ENCODE measurements at regions not wholly inside any gene's neighbourhood (a gene's known extent, or its start where the extent isn't known, plus 50 kb on each side); places are given as distances from the start of the nearest gene placed in this dataset.
A peak's percentile ranks its signal among the peaks of the same experiment; 100 is the strongest.

GRCh38 chr11:111172321-111172862, 73.1 kb upstream of the POU2AF2 start:
- DNase-seq (ENCODE audit: extremely low spot score, unreplicated experiment), result no peak
- Mint-ChIP-seq H3K27ac (peak overlapping the region; percentile 12), H3K4me3 (no peak overlapping the region), H3K4me1 (ENCODE audit: unreplicated experiment) (no peaks in the 10 kb centered on the region), H3K9me3 (no peaks in the 10 kb centered on the region), H3K36me3 (no peaks in the 10 kb centered on the region), H3K27me3 (no peaks in the 10 kb centered on the region)
- TF ChIP-seq, protein P1, sequence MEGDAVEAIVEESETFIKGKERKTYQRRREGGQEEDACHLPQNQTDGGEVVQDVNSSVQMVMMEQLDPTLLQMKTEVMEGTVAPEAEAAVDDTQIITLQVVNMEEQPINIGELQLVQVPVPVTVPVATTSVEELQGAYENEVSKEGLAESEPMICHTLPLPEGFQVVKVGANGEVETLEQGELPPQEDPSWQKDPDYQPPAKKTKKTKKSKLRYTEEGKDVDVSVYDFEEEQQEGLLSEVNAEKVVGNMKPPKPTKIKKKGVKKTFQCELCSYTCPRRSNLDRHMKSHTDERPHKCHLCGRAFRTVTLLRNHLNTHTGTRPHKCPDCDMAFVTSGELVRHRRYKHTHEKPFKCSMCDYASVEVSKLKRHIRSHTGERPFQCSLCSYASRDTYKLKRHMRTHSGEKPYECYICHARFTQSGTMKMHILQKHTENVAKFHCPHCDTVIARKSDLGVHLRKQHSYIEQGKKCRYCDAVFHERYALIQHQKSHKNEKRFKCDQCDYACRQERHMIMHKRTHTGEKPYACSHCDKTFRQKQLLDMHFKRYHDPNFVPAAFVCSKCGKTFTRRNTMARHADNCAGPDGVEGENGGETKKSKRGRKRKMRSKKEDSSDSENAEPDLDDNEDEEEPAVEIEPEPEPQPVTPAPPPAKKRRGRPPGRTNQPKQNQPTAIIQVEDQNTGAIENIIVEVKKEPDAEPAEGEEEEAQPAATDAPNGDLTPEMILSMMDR (conservative IDR thresholded peaks at IDR 0.05), result no peak

DNA sequence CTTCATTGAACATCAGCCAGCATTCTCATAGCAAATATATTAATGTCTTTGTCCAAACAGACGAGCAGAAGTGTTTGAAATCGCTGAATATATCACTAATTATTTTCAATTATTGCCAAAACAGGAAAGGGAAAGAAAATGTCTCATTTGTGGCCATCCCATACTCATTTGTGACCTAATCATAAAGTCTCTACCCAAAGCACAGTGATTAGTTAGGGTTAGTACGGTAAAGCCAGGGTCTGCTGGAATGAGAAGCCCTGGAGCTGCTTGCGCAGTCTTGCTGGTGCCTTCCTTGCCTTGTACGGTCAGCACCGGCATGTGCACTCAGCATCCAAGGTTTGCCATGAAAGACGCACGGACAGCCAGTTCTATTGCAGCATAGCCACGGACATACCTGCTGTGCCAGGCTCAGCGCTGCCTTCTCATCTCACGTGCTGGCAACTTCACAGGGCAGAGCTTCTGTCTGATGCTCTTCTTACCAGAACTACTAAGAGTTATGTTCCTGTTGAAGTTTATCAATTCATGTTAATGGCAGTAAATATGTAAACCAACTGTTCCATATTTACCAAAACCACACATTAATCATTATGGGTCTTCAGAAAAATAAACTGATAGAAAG, 74.7 kb upstream of the POU2AF2 start:
- TF ChIP-seq, protein P1 (conservative IDR thresholded peaks at IDR 0.05), result no peak
- Mint-ChIP-seq H3K27me3 (no peaks in the 10 kb centered on the region), H3K4me3 (no peak overlapping the region), H3K4me1 (ENCODE audit: unreplicated experiment) (no peaks in the 10 kb centered on the region), H3K36me3 (no peaks in the 10 kb centered on the region), H3K9me3 (no peaks in the 10 kb centered on the region), H3K27ac (no peak overlapping the region)
- DNase-seq (ENCODE audit: extremely low spot score, unreplicated experiment), result no peak

DNA sequence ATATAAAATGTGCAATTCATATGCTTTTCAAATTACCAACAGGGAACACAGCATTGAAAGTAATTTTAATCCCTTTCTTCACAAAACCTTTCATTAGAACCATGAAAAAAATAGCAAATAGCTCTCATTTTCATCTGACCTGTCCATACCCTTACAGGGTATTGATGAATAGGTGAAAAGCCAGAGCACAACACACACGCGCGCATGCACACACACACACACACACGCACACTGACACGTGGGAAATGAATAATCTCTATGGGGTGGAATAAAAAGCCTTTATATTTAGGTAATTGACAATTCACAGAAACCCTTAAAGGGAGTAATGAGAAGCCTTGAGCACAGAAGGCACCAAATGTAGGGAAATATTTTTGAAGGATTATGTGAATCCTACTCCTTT, 76.2 kb upstream of the POU2AF2 start:
- TF ChIP-seq, protein P1 (conservative IDR thresholded peaks at IDR 0.05), result no peak
- no peak for DNase-seq (ENCODE audit: extremely low spot score, unreplicated experiment)
- Mint-ChIP-seq H3K36me3 (no peaks in the 10 kb centered on the region), H3K27ac (no peak overlapping the region), H3K4me3 (no peak overlapping the region), H3K4me1 (ENCODE audit: unreplicated experiment) (no peaks in the 10 kb centered on the region), H3K9me3 (no peaks in the 10 kb centered on the region), H3K27me3 (no peaks in the 10 kb centered on the region)

DNA sequence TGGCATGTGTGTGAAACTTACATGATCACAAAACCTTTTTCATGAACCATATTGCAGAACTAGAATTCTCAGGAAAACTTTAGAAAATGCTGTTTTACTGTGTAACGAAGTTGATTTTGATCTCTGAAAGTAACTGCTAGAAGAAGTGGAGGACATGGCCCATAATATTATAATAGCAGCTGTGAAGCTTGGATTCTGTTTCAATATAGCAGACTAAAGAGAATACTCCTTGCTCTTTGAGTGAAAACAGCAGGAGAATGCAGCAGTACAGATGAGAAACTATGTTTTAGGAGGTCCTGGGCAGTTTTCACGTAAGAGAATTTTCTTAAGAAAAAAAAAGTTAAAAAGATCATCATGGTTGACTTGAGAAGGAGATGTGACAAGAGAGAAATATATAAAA, 76.7 kb upstream of the POU2AF2 start:
- no peaks in the 10 kb centered on the region for H3K36me3 Mint-ChIP-seq

GRCh38 chr11:111167666-111168065, 77.9 kb upstream of the POU2AF2 start:
- DNase-seq (ENCODE audit: extremely low spot score, unreplicated experiment), result no peak
- TF ChIP-seq, protein P1 (conservative IDR thresholded peaks at IDR 0.05), result no peak
- Mint-ChIP-seq H3K4me1 (ENCODE audit: unreplicated experiment) (no peaks in the 10 kb centered on the region), H3K4me3 (no peak overlapping the region), H3K9me3 (no peaks in the 10 kb centered on the region), H3K27me3 (no peaks in the 10 kb centered on the region), H3K36me3 (no peaks in the 10 kb centered on the region), H3K27ac (no peak overlapping the region)

More for the DNA sequence above, 76.7 kb upstream of the POU2AF2 start:
- Mint-ChIP-seq H3K9me3 (no peaks in the 10 kb centered on the region), H3K4me1 (ENCODE audit: unreplicated experiment) (no peaks in the 10 kb centered on the region), H3K27me3 (no peaks in the 10 kb centered on the region), H3K4me3 (no peak overlapping the region), H3K27ac (no peak overlapping the region)
- TF ChIP-seq, protein P1 (conservative IDR thresholded peaks at IDR 0.05), result no peak
- DNase-seq (ENCODE audit: extremely low spot score, unreplicated experiment), result no peak

Data from type B pancreatic cell (in vitro differentiated cells).